GM12878 (cell line): ENCODE measurements at regions not wholly inside any gene's neighbourhood (a gene's known extent, or its start where the extent isn't known, plus 50 kb on each side); places are given as distances from the start of the nearest gene placed in this dataset.

Experiments used
- ATAC-seq: fragments of 200-7000 bp; cut with Tn5 transposase; 3 replicates; pipeline ENCODE4 v1.9.1; 2020; ENCODE audit warnings: mild to moderate bottlenecking, moderate library complexity
- BruUV-seq: library from RNA; stranded (reverse); fragments of 400-500 nt; replicated peaks from 2 replicates; lab custom pipeline; 2021; lab: Mats Ljungman, UMichigan
- CTCF ChIA-PET: fragments of 300-600 bp; sonication (Branson Sonifier 250); formaldehyde crosslinking; extraction: SDS; loops from one replicate; lab custom pipeline; 2021; ENCODE audit warnings: inconsistent platforms; lab: Yijun Ruan, JAX
- POLR2A ChIA-PET: fragments of 350-600 bp; formaldehyde crosslinking; extraction: SDS; loops from one replicate; lab custom pipeline; 2021; ENCODE audit warnings: inconsistent platforms; lab: Charles Lee
- RAD21 ChIA-PET: fragments of 300-600 bp; sonication (Branson Sonifier 250); formaldehyde crosslinking; loops from one replicate; lab custom pipeline; 2023; ENCODE audit warnings: antibody characterized with exemption; ENCODE audit not compliant: unreplicated experiment; lab: Charles Lee
- SMC1A ChIA-PET: fragments of 300-600 bp; sonication (Branson Sonifier 250); formaldehyde crosslinking; loops from one replicate; lab custom pipeline; 2023; ENCODE audit not compliant: unreplicated experiment, uncharacterized antibody; lab: Charles Lee
- DNase-seq: peaks from one replicate; pipeline ENCODE4 v3.0.0-alpha.2; 2011; ENCODE audit warnings: low read depth, low spot score
- FAIRE-seq: peaks from 3 replicates; lab custom pipeline; 2011; peaks lifted over from hg19 to GRCh38; lab: Jason Lieb, UNC
- H2AFZ ChIP-seq: 2 replicates; pipeline ENCODE4 v1.6.0; 2011; ENCODE audit warnings: low read depth, low read length, control low read depth; ENCODE audit not compliant: control insufficient read depth
- H3K27ac ChIP-seq: 2 replicates; pipeline ENCODE4 v1.5.1; 2011; ENCODE audit warnings: control low read depth; ENCODE audit not compliant: control insufficient read depth, insufficient read depth
- H3K27me3 ChIP-seq, 2 experiments: replicated peaks in 1 of 2; 2 replicates each; pipeline versions ENCODE4 v1.6.0 to v1.6.1; 2011; ENCODE audit warnings: low read length in 1 of 2; ENCODE audit not compliant: control insufficient read depth in 2 of 2, insufficient read depth in 2 of 2
- H3K36me3 ChIP-seq, 2 experiments: 2 replicates each; pipeline ENCODE4 v1.5.1; 2011; ENCODE audit warnings: low read length in 1 of 2; ENCODE audit not compliant: control insufficient read depth in 2 of 2, insufficient read depth in 2 of 2
- H3K4me1 ChIP-seq: 2 replicates; pipeline ENCODE4 v1.6.1; 2011; ENCODE audit warnings: mild to moderate bottlenecking, low read length, moderate library complexity, mixed read lengths; ENCODE audit not compliant: control insufficient read depth, insufficient read depth
- H3K4me2 ChIP-seq: 2 replicates; pipeline ENCODE4 v1.6.0; 2011; ENCODE audit warnings: control low read depth; ENCODE audit not compliant: control insufficient read depth, insufficient read depth
- H3K4me3 ChIP-seq: fragments of 200-600 bp; sonication (generic); 2 replicates; pipeline ENCODE4 v1.5.1; 2016
- H3K79me2 ChIP-seq: 2 replicates; pipeline ENCODE4 v1.6.0; 2011; ENCODE audit warnings: low read length; ENCODE audit not compliant: control insufficient read depth, insufficient read depth
- H3K9ac ChIP-seq: 2 replicates; pipeline ENCODE4 v1.8.0; 2011; ENCODE audit warnings: low read length, control low read depth, mixed read lengths; ENCODE audit not compliant: control insufficient read depth, insufficient read depth
- H3K9me3 ChIP-seq: replicated peaks from 3 replicates; pipeline ENCODE4 v1.5.1; 2011; ENCODE audit warnings: mild to moderate bottlenecking, low read length; ENCODE audit not compliant: control insufficient read depth, insufficient read depth
- H4K20me1 ChIP-seq: 2 replicates; pipeline ENCODE4 v1.6.0; 2011; ENCODE audit not compliant: control insufficient read depth, insufficient read depth
- IKZF2 ChIP-seq, 2 experiments: fragments of 450-650 bp; IDR thresholded peaks; 2 replicates each; pipeline ENCODE4 v1.6.1; 2017; ENCODE audit warnings: mild to moderate bottlenecking in 2 of 2, moderate library complexity in 2 of 2
- NR2F1 ChIP-seq: fragments of 450-650 bp; conservative IDR thresholded peaks from 2 replicates; pipeline ENCODE4 v1.6.1; 2017; ENCODE audit warnings: mild to moderate bottlenecking
- PAX5 ChIP-seq: IDR thresholded peaks from 2 replicates; pipeline ENCODE4 v1.6.1; 2011; ENCODE audit warnings: low read depth, low read length, borderline replicate concordance
- SIN3A ChIP-seq: IDR thresholded peaks from 2 replicates; pipeline ENCODE4 v1.6.1; 2012; ENCODE audit warnings: low read depth, low read length, improper control_type of control experiment
- SUZ12 ChIP-seq: fragments of 200-600 bp; sonication (generic); IDR thresholded peaks from one replicate; pipeline ENCODE4 v1.6.1; 2018; ENCODE audit warnings: antibody characterized with exemption, mild to moderate bottlenecking; ENCODE audit not compliant: unreplicated experiment
- ZNF384 ChIP-seq: IDR thresholded peaks from 2 replicates; pipeline ENCODE4 v1.6.1; 2012; ENCODE audit warnings: low read depth, mild to moderate bottlenecking, low read length, improper control_type of control experiment, borderline replicate concordance
- ZNF622 ChIP-seq: fragments of 450-650 bp; IDR thresholded peaks from 2 replicates; pipeline ENCODE4 v1.6.1; 2017; ENCODE audit warnings: mild to moderate bottlenecking, inconsistent platforms
- WGBS: methylation state at CpG from one replicate; pipeline ENCODE4 v1.1.6; 2016; ENCODE audit warnings: low lambda C conversion rate; ENCODE audit not compliant: insufficient replicate concordance, insufficient coverage; ENCODE audit errors: missing lambda C conversion rate; 5-methylcytosine and 5-hydroxymethylcytosine counted together
- in situ Hi-C: fragments of 300-500 bp; cut with MboI; formaldehyde crosslinking; loops from 9 replicates; pipeline ENCODE4 v1.14.3; 2018; ENCODE audit warnings: mixed read lengths
- intact Hi-C: fragments of 100-400 bp; cut with micrococcal nuclease; formaldehyde crosslinking; loops from one replicate; pipeline ENCODE4 v1.14.2; 2022; ENCODE audit not compliant: unreplicated experiment
- TF ChIP-seq, protein P1 (sequence below): IDR thresholded peaks from 2 replicates; pipeline ENCODE4 v1.6.1; 2011; ENCODE audit warnings: low read depth, mild to moderate bottlenecking, low read length, moderate library complexity, borderline replicate concordance; ENCODE audit errors: extremely low read depth
- TF ChIP-seq, protein P2 (sequence below): IDR thresholded peaks from 2 replicates; pipeline ENCODE4 v1.6.1; 2012; ENCODE audit warnings: low read depth, low read length, improper control_type of control experiment
- TF ChIP-seq, protein P3 (sequence below): fragments of 450-650 bp; IDR thresholded peaks from 2 replicates; pipeline ENCODE4 v1.6.1; 2014; ENCODE audit warnings: mild to moderate bottlenecking
- TF ChIP-seq, protein P4 (sequence below): fragments of 450-650 bp; IDR thresholded peaks from 2 replicates; pipeline ENCODE4 v1.6.1; 2017; ENCODE audit warnings: antibody characterized with exemption, mild to moderate bottlenecking, moderate library complexity

DNA sequence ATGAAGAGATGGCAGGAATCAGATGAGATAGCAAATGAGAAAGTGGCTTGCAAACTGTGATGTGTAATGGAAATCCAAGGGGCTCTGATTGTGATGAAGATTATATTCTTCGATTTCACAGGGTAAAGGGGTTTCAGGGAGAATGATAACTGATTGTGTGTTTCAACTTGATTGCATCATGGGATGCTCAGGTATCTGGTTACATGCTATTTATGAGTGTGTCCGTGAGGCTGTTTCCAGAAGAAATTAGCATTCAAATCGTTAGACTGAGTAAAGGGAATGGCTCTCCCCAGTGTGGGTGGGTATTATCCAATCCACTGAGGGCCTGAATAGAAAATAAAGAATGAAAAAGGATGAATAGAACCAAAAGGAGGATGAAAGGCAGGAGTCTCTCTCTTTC lies 278.7 kb upstream of the LARGE1 start:
- Histone ChIP-seq H2AFZ (no peak overlapping the region), H3K9me3 (no peaks in the 10 kb centered on the region), H3K79me2 (no peaks in the 10 kb centered on the region), H3K27ac (no peak overlapping the region), H3K36me3 (no peaks in the 10 kb centered on the region), H3K4me2 (no peak overlapping the region), H3K9ac (no peak overlapping the region), H3K4me3 (no peak overlapping the region), H4K20me1 (no peaks in the 10 kb centered on the region), H3K4me1 (no peaks in the 10 kb centered on the region), H3K27me3 (no peaks in the 10 kb centered on the region)
- ChIA-PET CTCF (no interaction called here), RAD21 (no interaction called here), SMC1A (no interaction called here), POLR2A (no interaction called here)
- no peak for FAIRE-seq
- TF ChIP-seq SIN3A (no peak), ZNF384 (no peak), ZNF622 (no peak), PAX5 (no peak), IKZF2 (IDR thresholded peaks at IDR 0.05) (no peak), NR2F1 (no peak), SUZ12 (no peak)
- TF ChIP-seq, protein P1, sequence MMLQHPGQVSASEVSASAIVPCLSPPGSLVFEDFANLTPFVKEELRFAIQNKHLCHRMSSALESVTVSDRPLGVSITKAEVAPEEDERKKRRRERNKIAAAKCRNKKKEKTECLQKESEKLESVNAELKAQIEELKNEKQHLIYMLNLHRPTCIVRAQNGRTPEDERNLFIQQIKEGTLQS, result no peak
- TF ChIP-seq, protein P2, sequence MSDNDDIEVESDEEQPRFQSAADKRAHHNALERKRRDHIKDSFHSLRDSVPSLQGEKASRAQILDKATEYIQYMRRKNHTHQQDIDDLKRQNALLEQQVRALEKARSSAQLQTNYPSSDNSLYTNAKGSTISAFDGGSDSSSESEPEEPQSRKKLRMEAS, result no peak
- TF ChIP-seq, protein P3, sequence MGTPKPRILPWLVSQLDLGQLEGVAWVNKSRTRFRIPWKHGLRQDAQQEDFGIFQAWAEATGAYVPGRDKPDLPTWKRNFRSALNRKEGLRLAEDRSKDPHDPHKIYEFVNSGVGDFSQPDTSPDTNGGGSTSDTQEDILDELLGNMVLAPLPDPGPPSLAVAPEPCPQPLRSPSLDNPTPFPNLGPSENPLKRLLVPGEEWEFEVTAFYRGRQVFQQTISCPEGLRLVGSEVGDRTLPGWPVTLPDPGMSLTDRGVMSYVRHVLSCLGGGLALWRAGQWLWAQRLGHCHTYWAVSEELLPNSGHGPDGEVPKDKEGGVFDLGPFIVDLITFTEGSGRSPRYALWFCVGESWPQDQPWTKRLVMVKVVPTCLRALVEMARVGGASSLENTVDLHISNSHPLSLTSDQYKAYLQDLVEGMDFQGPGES, result no peak
- TF ChIP-seq, protein P4, sequence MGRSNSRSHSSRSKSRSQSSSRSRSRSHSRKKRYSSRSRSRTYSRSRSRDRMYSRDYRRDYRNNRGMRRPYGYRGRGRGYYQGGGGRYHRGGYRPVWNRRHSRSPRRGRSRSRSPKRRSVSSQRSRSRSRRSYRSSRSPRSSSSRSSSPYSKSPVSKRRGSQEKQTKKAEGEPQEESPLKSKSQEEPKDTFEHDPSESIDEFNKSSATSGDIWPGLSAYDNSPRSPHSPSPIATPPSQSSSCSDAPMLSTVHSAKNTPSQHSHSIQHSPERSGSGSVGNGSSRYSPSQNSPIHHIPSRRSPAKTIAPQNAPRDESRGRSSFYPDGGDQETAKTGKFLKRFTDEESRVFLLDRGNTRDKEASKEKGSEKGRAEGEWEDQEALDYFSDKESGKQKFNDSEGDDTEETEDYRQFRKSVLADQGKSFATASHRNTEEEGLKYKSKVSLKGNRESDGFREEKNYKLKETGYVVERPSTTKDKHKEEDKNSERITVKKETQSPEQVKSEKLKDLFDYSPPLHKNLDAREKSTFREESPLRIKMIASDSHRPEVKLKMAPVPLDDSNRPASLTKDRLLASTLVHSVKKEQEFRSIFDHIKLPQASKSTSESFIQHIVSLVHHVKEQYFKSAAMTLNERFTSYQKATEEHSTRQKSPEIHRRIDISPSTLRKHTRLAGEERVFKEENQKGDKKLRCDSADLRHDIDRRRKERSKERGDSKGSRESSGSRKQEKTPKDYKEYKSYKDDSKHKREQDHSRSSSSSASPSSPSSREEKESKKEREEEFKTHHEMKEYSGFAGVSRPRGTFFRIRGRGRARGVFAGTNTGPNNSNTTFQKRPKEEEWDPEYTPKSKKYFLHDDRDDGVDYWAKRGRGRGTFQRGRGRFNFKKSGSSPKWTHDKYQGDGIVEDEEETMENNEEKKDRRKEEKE, result no peak
- no peak for DNase-seq
- in situ Hi-C loops (no loop called here), intact Hi-C loops (no loop called here)
- 0% methylated on average over 3 of the region's 3 CpGs for WGBS
- BruUV-seq, result no TSS peak
- no peak for ATAC-seq
